OCI-LY3 (cell line): ENCODE measurements at regions not wholly inside any gene's neighbourhood (a gene's known extent, or its start where the extent isn't known, plus 50 kb on each side); places are given as distances from the start of the nearest gene placed in this dataset.

Experiments
- H2AFZ ChIP-seq: fragments of 200-600, 300-600 bp; shearing (Covaris generic); 2 replicates; pipeline ENCODE4 v1.6.0; 2014; ENCODE audit warnings: antibody characterized with exemption, low read depth, low read length
- H3K27ac ChIP-seq: fragments of 200-600, 300-600 bp; sonication (generic); 2 replicates; pipeline ENCODE4 v1.5.1; 2014; ENCODE audit warnings: mild to moderate bottlenecking, low read length, moderate library complexity, mixed read lengths
- H3K27me3 ChIP-seq: fragments of 200-600, 300-600 bp; sonication (generic); 2 replicates; pipeline ENCODE4 v1.6.1; 2014; ENCODE audit warnings: low read depth, low read length, mixed read lengths
- H3K36me3 ChIP-seq: fragments of 200-600, 300-600 bp; sonication (generic); replicated peaks from 2 replicates; pipeline ENCODE3; 2014; ENCODE audit warnings: low read depth, low read length, mixed read lengths
- H3K4me1 ChIP-seq: fragments of 300-600, 200-600 bp; sonication (generic); 2 replicates; pipeline ENCODE4 v1.6.1; 2014; ENCODE audit warnings: low read length, mixed read lengths
- H3K4me2 ChIP-seq: fragments of 200-600, 300-600 bp; sonication (generic); 2 replicates; pipeline ENCODE4 v1.6.1; 2014; ENCODE audit warnings: low read length, mixed read lengths
- H3K4me3 ChIP-seq: fragments of 300-600, 200-600 bp; sonication (generic); 2 replicates; pipeline ENCODE4 v1.5.1; 2014; ENCODE audit warnings: antibody characterized with exemption, mild to moderate bottlenecking, low read length, moderate library complexity
- H3K79me2 ChIP-seq: fragments of 300-600, 200-600 bp; shearing (Covaris generic); 2 replicates; pipeline ENCODE4 v1.6.1; 2014; ENCODE audit warnings: mild to moderate bottlenecking, low read length, mixed read lengths
- H3K9ac ChIP-seq: fragments of 300-600, 200-600 bp; shearing (Covaris generic); 2 replicates; pipeline ENCODE4 v1.6.0; 2014; ENCODE audit warnings: mild to moderate bottlenecking, low read length, moderate library complexity
- H3K9me3 ChIP-seq: fragments of 200-600, 300-600 bp; shearing (Covaris generic); 2 replicates; pipeline ENCODE4 v1.6.1; 2014; ENCODE audit warnings: low read length, mixed read lengths; ENCODE audit not compliant: insufficient read depth
- H4K20me1 ChIP-seq: fragments of 200-600, 300-600 bp; sonication (generic); 2 replicates; pipeline ENCODE4 v1.6.1; 2016; ENCODE audit warnings: low read length, mixed read lengths; ENCODE audit not compliant: insufficient read depth
- CTCF ChIP-seq: fragments of 200-600, 300-600 bp; sonication (generic); IDR thresholded peaks from 2 replicates; pipeline ENCODE4 v1.5.1; 2014; ENCODE audit warnings: antibody characterized with exemption, low read length, low read depth
- EZH2phosphoT487 ChIP-seq: fragments of 200-600 bp; shearing (Covaris generic); IDR thresholded peaks from 2 replicates; pipeline ENCODE4 v1.6.1; 2018; ENCODE audit warnings: antibody characterized with exemption, mixed run types, low read depth

- H3K4me2 ChIP-seq: no peak overlapping the region
- no peak overlapping the region for H3K27ac ChIP-seq
- no peak overlapping the region for H3K9ac ChIP-seq
- H3K36me3 ChIP-seq: no peaks in the 10 kb centered on the region
- no peak overlapping the region for H3K4me3 ChIP-seq
- no peaks in the 10 kb centered on the region for H4K20me1 ChIP-seq
- H3K4me1 ChIP-seq: peaks cover 18% of the 10 kb centered on the region
- TF ChIP-seq EZH2phosphoT487: no peak
- no peak for TF ChIP-seq CTCF
- H3K27me3 ChIP-seq: peaks cover 12% of the 10 kb centered on the region; the same call in 1 of the 2 replicates
- H3K9me3 ChIP-seq: no peaks in the 10 kb centered on the region
- no peak overlapping the region for H2AFZ ChIP-seq
- no peaks in the 10 kb centered on the region for H3K79me2 ChIP-seq
Observed at GRCh38 chr1:183734543-183735036, 70.3 kb upstream of the RGL1 start.

- H3K27ac ChIP-seq: no peak overlapping the region
Observed at GRCh38 chr1:183733715-183734114, 71.2 kb upstream of the RGL1 start.

GRCh38 chr1:183732236-183732880 lies 72.6 kb upstream of the RGL1 start:
- no peaks in the 10 kb centered on the region for H3K9me3 ChIP-seq
- peaks cover 18% of the 10 kb centered on the region for H3K4me1 ChIP-seq

More at GRCh38 chr1:183733715-183734114, 71.2 kb upstream of the RGL1 start:
- Histone ChIP-seq H3K4me1 (peaks cover 18% of the 10 kb centered on the region), H3K27me3 (peaks cover 12% of the 10 kb centered on the region; the same call in 1 of the 2 replicates), H3K9me3 (no peaks in the 10 kb centered on the region), H2AFZ (no peak overlapping the region), H3K36me3 (no peaks in the 10 kb centered on the region), H3K9ac (no peak overlapping the region), H4K20me1 (no peaks in the 10 kb centered on the region), H3K79me2 (no peaks in the 10 kb centered on the region), H3K4me2 (no peak overlapping the region), H3K4me3 (no peak overlapping the region)
- TF ChIP-seq EZH2phosphoT487 (no peak), CTCF (no peak)

More at GRCh38 chr1:183732236-183732880, 72.6 kb upstream of the RGL1 start:
- no peak overlapping the region for H3K4me3 ChIP-seq
- TF ChIP-seq EZH2phosphoT487: no peak
- no peak for TF ChIP-seq CTCF
- H3K9ac ChIP-seq: no peak overlapping the region
- H3K4me2 ChIP-seq: no peak overlapping the region
- no peak overlapping the region for H3K27ac ChIP-seq
- H3K79me2 ChIP-seq: no peaks in the 10 kb centered on the region
- peaks cover 12% of the 10 kb centered on the region; the same call in 1 of the 2 replicates for H3K27me3 ChIP-seq
- H2AFZ ChIP-seq: no peak overlapping the region
- H3K36me3 ChIP-seq: no peaks in the 10 kb centered on the region
- H4K20me1 ChIP-seq: no peaks in the 10 kb centered on the region
